Activated T-cell treated with anti-CD3 and anti-CD28 coated beads, Interleukin-2, amount 50 U/mL, for 24 hours (primary cell): ENCODE measurements at regions not wholly inside any gene's neighbourhood (a gene's known extent, or its start where the extent isn't known, plus 50 kb on each side); places are given as distances from the start of the nearest gene placed in this dataset.

ENCODE experiments used
- DNase-seq: peaks from one replicate; pipeline ENCODE4 v3.0.0-alpha.2; 2020
- H3K27ac Mint-ChIP-seq: 2 replicates; pipeline ENCODE4 v1.8.0; 2020; ENCODE audit warnings: mild to moderate bottlenecking, mixed read lengths
- H3K27me3 Mint-ChIP-seq: 2 replicates; pipeline ENCODE4 v1.8.0; 2020; ENCODE audit warnings: mixed read lengths
- H3K36me3 Mint-ChIP-seq: 2 replicates; pipeline ENCODE4 v1.8.0; 2020; ENCODE audit warnings: low read depth, mixed read lengths
- H3K4me1 Mint-ChIP-seq: 2 replicates; pipeline ENCODE4 v1.8.0; 2020; ENCODE audit warnings: low read depth, mixed read lengths
- H3K4me3 Mint-ChIP-seq: 2 replicates; pipeline ENCODE4 v1.8.0; 2020; ENCODE audit warnings: mild to moderate bottlenecking, moderate library complexity, mixed read lengths
- H3K9me3 Mint-ChIP-seq: 2 replicates; pipeline ENCODE4 v1.8.0; 2020; ENCODE audit warnings: mixed read lengths

- DNase-seq = no peak
- Mint-ChIP-seq H3K4me3 (no peak overlapping the region), H3K27me3 (peaks cover 15% of the 10 kb centered on the region), H3K9me3 (peaks cover 3% of the 10 kb centered on the region), H3K36me3 (no peaks in the 10 kb centered on the region), H3K27ac (no peak overlapping the region), H3K4me1 (no peaks in the 10 kb centered on the region)
These were observed 95.9 kb upstream of the LEP start for GRCh38 chr7:128145191-128145590.

GRCh38 chr7:128146052-128146451, 95.0 kb upstream of the LEP start:
- Mint-ChIP-seq H3K27me3 (peaks cover 16% of the 10 kb centered on the region), H3K4me3 (no peak overlapping the region), H3K4me1 (no peaks in the 10 kb centered on the region), H3K9me3 (peaks cover 3% of the 10 kb centered on the region), H3K27ac (no peak overlapping the region), H3K36me3 (no peaks in the 10 kb centered on the region)
- no peak for DNase-seq

- H3K4me1 Mint-ChIP-seq = no peaks in the 10 kb centered on the region
- H3K4me3 Mint-ChIP-seq = no peak overlapping the region
- H3K36me3 Mint-ChIP-seq = no peaks in the 10 kb centered on the region
- DNase-seq = no peak
- peaks cover 23% of the 10 kb centered on the region for H3K27me3 Mint-ChIP-seq
- no peaks in the 10 kb centered on the region for H3K9me3 Mint-ChIP-seq
- H3K27ac Mint-ChIP-seq = no peak overlapping the region
These were observed 92.4 kb upstream of the LEP start for GRCh38 chr7:128148676-128149075.

GRCh38 chr7:128150223-128150865, 90.7 kb upstream of the LEP start:
- no peaks in the 10 kb centered on the region for H3K4me1 Mint-ChIP-seq
- DNase-seq = no peak

GRCh38 chr7:128151635-128152034, 89.4 kb upstream of the LEP start:
- no peak overlapping the region for H3K27ac Mint-ChIP-seq
- H3K9me3 Mint-ChIP-seq = no peaks in the 10 kb centered on the region
- peaks cover 2% of the 10 kb centered on the region for H3K4me1 Mint-ChIP-seq
- DNase-seq = no peak
- peaks cover 23% of the 10 kb centered on the region for H3K27me3 Mint-ChIP-seq
- H3K36me3 Mint-ChIP-seq = no peaks in the 10 kb centered on the region
- no peak overlapping the region for H3K4me3 Mint-ChIP-seq

More at GRCh38 chr7:128150223-128150865, 90.7 kb upstream of the LEP start:
- Mint-ChIP-seq H3K4me3 (no peak overlapping the region), H3K27ac (no peak overlapping the region), H3K36me3 (no peaks in the 10 kb centered on the region), H3K27me3 (peaks cover 23% of the 10 kb centered on the region), H3K9me3 (no peaks in the 10 kb centered on the region)

- peaks cover 22% of the 10 kb centered on the region for H3K27me3 Mint-ChIP-seq
- peaks cover 2% of the 10 kb centered on the region for H3K4me1 Mint-ChIP-seq
- H3K36me3 Mint-ChIP-seq = no peaks in the 10 kb centered on the region
- H3K27ac Mint-ChIP-seq = no peak overlapping the region
- H3K9me3 Mint-ChIP-seq = no peaks in the 10 kb centered on the region
- H3K4me3 Mint-ChIP-seq = no peak overlapping the region
- DNase-seq = no peak
These were observed 88.4 kb upstream of the LEP start for GRCh38 chr7:128152721-128153120.

- peaks cover 22% of the 10 kb centered on the region for H3K27me3 Mint-ChIP-seq
- H3K36me3 Mint-ChIP-seq = no peaks in the 10 kb centered on the region
- H3K4me1 Mint-ChIP-seq = peaks cover 2% of the 10 kb centered on the region
- no peak overlapping the region for H3K4me3 Mint-ChIP-seq
- H3K9me3 Mint-ChIP-seq = no peaks in the 10 kb centered on the region
- H3K27ac Mint-ChIP-seq = no peak overlapping the region
- DNase-seq = no peak
These were observed 87.6 kb upstream of the LEP start for GRCh38 chr7:128153436-128153835.

- Mint-ChIP-seq H3K27ac (no peak overlapping the region), H3K9me3 (no peaks in the 10 kb centered on the region), H3K36me3 (no peaks in the 10 kb centered on the region)
These were observed 86.6 kb upstream of the LEP start for GRCh38 chr7:128154504-128154903.

GRCh38 chr7:128155100-128155740, 85.9 kb upstream of the LEP start:
- Mint-ChIP-seq H3K9me3 (no peaks in the 10 kb centered on the region), H3K36me3 (no peaks in the 10 kb centered on the region), H3K27ac (no peak overlapping the region), H3K4me3 (no peak overlapping the region), H3K4me1 (peaks cover 2% of the 10 kb centered on the region), H3K27me3 (peaks cover 22% of the 10 kb centered on the region)
- DNase-seq = no peak

More at GRCh38 chr7:128154504-128154903, 86.6 kb upstream of the LEP start:
- H3K4me1 Mint-ChIP-seq = peaks cover 2% of the 10 kb centered on the region
- no peak for DNase-seq
- H3K4me3 Mint-ChIP-seq = no peak overlapping the region
- peaks cover 19% of the 10 kb centered on the region for H3K27me3 Mint-ChIP-seq

GRCh38 chr7:128157906-128158305, 83.2 kb upstream of the LEP start:
- no peak for DNase-seq
- Mint-ChIP-seq H3K4me3 (no peak overlapping the region), H3K27ac (no peak overlapping the region), H3K27me3 (peaks cover 30% of the 10 kb centered on the region), H3K4me1 (peaks cover 2% of the 10 kb centered on the region), H3K9me3 (no peaks in the 10 kb centered on the region), H3K36me3 (no peaks in the 10 kb centered on the region)

GRCh38 chr7:128158370-128158769, 82.7 kb upstream of the LEP start:
- Mint-ChIP-seq H3K4me3 (no peak overlapping the region), H3K27me3 (peaks cover 35% of the 10 kb centered on the region), H3K4me1 (peaks cover 2% of the 10 kb centered on the region), H3K36me3 (no peaks in the 10 kb centered on the region), H3K9me3 (no peaks in the 10 kb centered on the region), H3K27ac (no peak overlapping the region)
- DNase-seq = no peak

- no peak overlapping the region for H3K4me3 Mint-ChIP-seq
- H3K27ac Mint-ChIP-seq = no peak overlapping the region
- H3K9me3 Mint-ChIP-seq = no peaks in the 10 kb centered on the region
- peaks cover 51% of the 10 kb centered on the region for H3K27me3 Mint-ChIP-seq
- no peak for DNase-seq
- H3K4me1 Mint-ChIP-seq = peaks cover 5% of the 10 kb centered on the region
- no peaks in the 10 kb centered on the region for H3K36me3 Mint-ChIP-seq
These were observed 80.8 kb upstream of the LEP start for GRCh38 chr7:128160296-128160695.

- Mint-ChIP-seq H3K27ac (no peak overlapping the region), H3K27me3 (peaks cover 64% of the 10 kb centered on the region), H3K4me3 (no peak overlapping the region), H3K4me1 (peaks cover 4% of the 10 kb centered on the region), H3K36me3 (no peaks in the 10 kb centered on the region), H3K9me3 (no peaks in the 10 kb centered on the region)
- DNase-seq = no peak
These were observed 79.5 kb upstream of the LEP start for GRCh38 chr7:128161466-128162125.

GRCh38 chr7:128162666-128163065, 78.4 kb upstream of the LEP start:
- peaks cover 10% of the 10 kb centered on the region for H3K4me1 Mint-ChIP-seq
- H3K27me3 Mint-ChIP-seq = peaks cover 72% of the 10 kb centered on the region
- H3K36me3 Mint-ChIP-seq = no peaks in the 10 kb centered on the region
- no peaks in the 10 kb centered on the region for H3K9me3 Mint-ChIP-seq
- DNase-seq = no peak
- H3K4me3 Mint-ChIP-seq = no peak overlapping the region
- no peak overlapping the region for H3K27ac Mint-ChIP-seq

GRCh38 chr7:128163473-128163872, 77.6 kb upstream of the LEP start:
- H3K27ac Mint-ChIP-seq = no peak overlapping the region

More at GRCh38 chr7:128163473-128163872, 77.6 kb upstream of the LEP start:
- H3K36me3 Mint-ChIP-seq = no peaks in the 10 kb centered on the region
- no peak overlapping the region for H3K4me3 Mint-ChIP-seq
- DNase-seq = no peak
- H3K4me1 Mint-ChIP-seq = peaks cover 15% of the 10 kb centered on the region
- H3K9me3 Mint-ChIP-seq = no peaks in the 10 kb centered on the region
- H3K27me3 Mint-ChIP-seq = peaks cover 73% of the 10 kb centered on the region
